Stomach (tissue), 4 donors: ENCODE measurements at regions not wholly inside any gene's neighbourhood (a gene's known extent, or its start where the extent isn't known, plus 50 kb on each side); places are given as distances from the start of the nearest gene placed in this dataset.

Source experiments
- CTCF ChIP-seq, 7 experiments: fragments of 450-650 bp in 4 of 7; fragments of 200-600 bp in 3 of 7; sonication (generic) in 3 of 7; IDR thresholded peaks; one replicate each; pipeline ENCODE4 v1.5.1; 2016 to 2019; ENCODE audit warnings: antibody characterized with exemption in 7 of 7, control low read depth in 2 of 7, mild to moderate bottlenecking in 1 of 7
- POLR2A ChIP-seq, 4 donors: fragments of 450-650 bp; IDR thresholded peaks; one replicate each; pipeline ENCODE4 v1.6.1; 2016; ENCODE audit warnings: antibody characterized with exemption in 4 of 4, control low read depth in 2 of 4, mild to moderate bottlenecking in 1 of 4, moderate library complexity in 1 of 4
- POLR2AphosphoS5 ChIP-seq, 3 donors: sonication (generic); formaldehyde crosslinking; IDR thresholded peaks; one replicate each; pipeline ENCODE4 v1.6.1; 2016; ENCODE audit warnings: antibody characterized with exemption in 3 of 3

- TF ChIP-seq CTCF (IDR thresholded peaks at IDR 0.05) (no peak), POLR2AphosphoS5 (IDR thresholded peaks at IDR 0.05) (no peak), POLR2A (IDR thresholded peaks at IDR 0.05) (no peak)
These were observed 138.8 kb downstream of the SNRPN start for GRCh38 chr15:25093455-25094029.
